GM18868 (cell line): ENCODE measurements at regions not wholly inside any gene's neighbourhood (a gene's known extent, or its start where the extent isn't known, plus 50 kb on each side); places are given as distances from the start of the nearest gene placed in this dataset.

Experiments used
- ATAC-seq: cut with Tn5 transposase; IDR thresholded peaks from one replicate; pipeline ENCODE4 v1.9.1; 2021; ENCODE audit warnings: mild to moderate bottlenecking, moderate library complexity; ENCODE audit not compliant: unreplicated experiment

GRCh38 chr2:2640371-2640770 is 309.3 kb upstream of the MYT1L start:
- ATAC-seq, result no peak

- no peak for ATAC-seq
Measured at GRCh38 chr2:2639251-2640139, 308.4 kb upstream of the MYT1L start.

- ATAC-seq, result no peak
Measured at GRCh38 chr2:2638547-2639220, 307.6 kb upstream of the MYT1L start.

- no peak for ATAC-seq
Measured at GRCh38 chr2:2636813-2637212, 305.7 kb upstream of the MYT1L start.

GRCh38 chr2:2635025-2635528 is 304.0 kb upstream of the MYT1L start:
- ATAC-seq, result no peak

- no peak for ATAC-seq
Measured at GRCh38 chr2:2633017-2633416, 301.9 kb upstream of the MYT1L start.

- ATAC-seq, result no peak
Measured at GRCh38 chr2:2623939-2624338, 292.9 kb upstream of the MYT1L start.

- no peak for ATAC-seq
Measured at GRCh38 chr2:2621855-2622254, 290.8 kb upstream of the MYT1L start.

- ATAC-seq, result no peak
Measured at GRCh38 chr2:2620604-2621003, 289.5 kb upstream of the MYT1L start.

- ATAC-seq, result no peak
Measured at GRCh38 chr2:2619995-2620394, 288.9 kb upstream of the MYT1L start.

- ATAC-seq, result no peak
Measured at GRCh38 chr2:2614452-2614851, 283.4 kb upstream of the MYT1L start.

GRCh38 chr2:2613279-2614199 is 282.5 kb upstream of the MYT1L start:
- peak; percentile 100 for ATAC-seq

- ATAC-seq, result no peak
Measured at GRCh38 chr2:2610751-2611150, 279.7 kb upstream of the MYT1L start.

GRCh38 chr2:2600366-2600765 is 269.3 kb upstream of the MYT1L start:
- no peak for ATAC-seq

GRCh38 chr2:2599441-2599840 is 268.4 kb upstream of the MYT1L start:
- no peak for ATAC-seq

GRCh38 chr2:2597712-2598111 is 266.6 kb upstream of the MYT1L start:
- no peak for ATAC-seq

GRCh38 chr2:2591542-2591940 is 260.5 kb upstream of the MYT1L start:
- ATAC-seq, result no peak

GRCh38 chr2:2590841-2591541 is 259.9 kb upstream of the MYT1L start:
- ATAC-seq, result no peak

GRCh38 chr2:2590141-2590540 is 259.1 kb upstream of the MYT1L start:
- ATAC-seq, result no peak

GRCh38 chr2:2588777-2589176 is 257.7 kb upstream of the MYT1L start:
- no peak for ATAC-seq
